ENCODE measurements at regions not wholly inside any gene's neighbourhood (a gene's known extent, or its start where the extent isn't known, plus 50 kb on each side); places are given as distances from the start of the nearest gene placed in this dataset.

- Histone ChIP-seq H3K27ac (no peak overlapping the region), H3K36me3 (ENCODE audit: insufficient read depth in 1 of 2, low read depth in 1 of 2) (no peaks in the 10 kb centered on the region), H3K27me3 (ENCODE audit: insufficient read depth in 3 of 3, low read length in 2 of 3) (no peaks in the 10 kb centered on the region), H3K4me3 (no peak overlapping the region), H3K4me1 (no peaks in the 10 kb centered on the region), H3K9me3 (no peaks in the 10 kb centered on the region)
- ATAC-seq (no peak), DNase-seq (no peak)
- TF ChIP-seq CTCF (IDR thresholded peaks at IDR 0.05) = no peak
- 78 to 91% (median 85%) methylated on average over 2 of the region's 2 CpGs for WGBS, 3 donors
- intact Hi-C loops (cut with DNase I) = no loop called here
These were observed 138.9 kb upstream of the ARID2 start for GRCh38 chr12:45590646-45591045.

GRCh38 chr12:45591635-45592034 lies 137.9 kb upstream of the ARID2 start:
- no peak for DNase-seq
- intact Hi-C loops (cut with DNase I) = no loop called here
- Histone ChIP-seq H3K4me3 (no peak overlapping the region), H3K36me3 (ENCODE audit: insufficient read depth in 1 of 2, low read depth in 1 of 2) (no peaks in the 10 kb centered on the region), H3K27me3 (ENCODE audit: insufficient read depth in 3 of 3, low read length in 2 of 3) (no peaks in the 10 kb centered on the region), H3K9me3 (no peaks in the 10 kb centered on the region), H3K27ac (no peak overlapping the region), H3K4me1 (no peaks in the 10 kb centered on the region)
- TF ChIP-seq CTCF (IDR thresholded peaks at IDR 0.05) = no peak
- no peak for ATAC-seq
- 89 to 95% (median 94%) methylated on average over 5 of the region's 5 CpGs for WGBS, 3 donors

GRCh38 chr12:45596366-45596765 lies 133.1 kb upstream of the ARID2 start:
- H3K4me1 ChIP-seq = no peaks in the 10 kb centered on the region
- H3K9me3 ChIP-seq = no peaks in the 10 kb centered on the region
- no peak overlapping the region for H3K27ac ChIP-seq
- WGBS, 3 donors = 93 to 96% (median 94%) methylated on average over 1 of the region's 1 CpG
- no peaks in the 10 kb centered on the region for H3K27me3 ChIP-seq (ENCODE audit: insufficient read depth in 3 of 3, low read length in 2 of 3)
- no peaks in the 10 kb centered on the region for H3K36me3 ChIP-seq (ENCODE audit: insufficient read depth in 1 of 2, low read depth in 1 of 2)
- DNase-seq (no peak), ATAC-seq (no peak)
- intact Hi-C loops (cut with DNase I) = no loop called here
- H3K4me3 ChIP-seq = no peak overlapping the region
- TF ChIP-seq CTCF (IDR thresholded peaks at IDR 0.05) = no peak

GRCh38 chr12:45598336-45598735 lies 131.2 kb upstream of the ARID2 start:
- H3K9me3 ChIP-seq = no peaks in the 10 kb centered on the region
- ATAC-seq (no peak), DNase-seq (no peak)
- H3K4me1 ChIP-seq = no peaks in the 10 kb centered on the region
- H3K27me3 ChIP-seq (ENCODE audit: insufficient read depth in 3 of 3, low read length in 2 of 3) = no peaks in the 10 kb centered on the region
- TF ChIP-seq CTCF (IDR thresholded peaks at IDR 0.05) = no peak
- H3K4me3 ChIP-seq = no peak overlapping the region
- intact Hi-C loops (cut with DNase I) = no loop called here
- H3K27ac ChIP-seq = no peak overlapping the region
- no peaks in the 10 kb centered on the region for H3K36me3 ChIP-seq (ENCODE audit: insufficient read depth in 1 of 2, low read depth in 1 of 2)
- 48 to 93% (median 79%) methylated on average over 2 of the region's 2 CpGs for WGBS, 3 donors

- Histone ChIP-seq H3K4me1 (no peaks in the 10 kb centered on the region), H3K4me3 (no peak overlapping the region), H3K36me3 (ENCODE audit: insufficient read depth in 1 of 2, low read depth in 1 of 2) (no peaks in the 10 kb centered on the region), H3K27ac (no peak overlapping the region), H3K9me3 (no peaks in the 10 kb centered on the region), H3K27me3 (ENCODE audit: insufficient read depth in 3 of 3, low read length in 2 of 3) (no peaks in the 10 kb centered on the region)
- intact Hi-C loops (cut with DNase I) = no loop called here
- DNase-seq (no peak), ATAC-seq (no peak)
- 85 to 97% (median 96%) methylated on average over 1 of the region's 1 CpG for WGBS, 3 donors
- TF ChIP-seq CTCF (IDR thresholded peaks at IDR 0.05) = no peak
These were observed 130.7 kb upstream of the ARID2 start for GRCh38 chr12:45598761-45599160.
